ENCODE measurements at regions not wholly inside any gene's neighbourhood (a gene's known extent, or its start where the extent isn't known, plus 50 kb on each side); places are given as distances from the start of the nearest gene placed in this dataset.

GRCh38 chr14:104309657-104310369, 171.4 kb downstream of the KIF26A start:
- Histone ChIP-seq H3K4me1 (replicated peaks in 1 of 2) (peaks cover 0 to 11% of the 10 kb centered on the region in 2 donors), H3K27ac (no peak overlapping the region), H3K4me3 (no peak overlapping the region)
- no peak for ATAC-seq (replicated peaks in 6 of 8)
- in situ Hi-C loops (cut with MboI; ENCODE audit: low pct_unique_long_range_greater_than_20kb in 2 of 9, low sequenced_read_pairs in 9 of 9, unreplicated experiment in 9 of 9) = no loop called here
- WGBS, 10 experiments = 16 to 60% (median 42%) methylated on average over 1 to 3 of the region's 8 CpGs; no CpG with 5 or more reads in 6 of the 10 experiments

GRCh38 chr14:104311358-104311757, 173.0 kb downstream of the KIF26A start:
- no peak for ATAC-seq (replicated peaks in 6 of 8)
- 0 to 68% (median 43%) methylated on average over 1 to 4 of the region's 4 CpGs; no CpG with 5 or more reads in 1 of the 10 experiments for whole genome bisulfite sequencing, 10 experiments

DNA sequence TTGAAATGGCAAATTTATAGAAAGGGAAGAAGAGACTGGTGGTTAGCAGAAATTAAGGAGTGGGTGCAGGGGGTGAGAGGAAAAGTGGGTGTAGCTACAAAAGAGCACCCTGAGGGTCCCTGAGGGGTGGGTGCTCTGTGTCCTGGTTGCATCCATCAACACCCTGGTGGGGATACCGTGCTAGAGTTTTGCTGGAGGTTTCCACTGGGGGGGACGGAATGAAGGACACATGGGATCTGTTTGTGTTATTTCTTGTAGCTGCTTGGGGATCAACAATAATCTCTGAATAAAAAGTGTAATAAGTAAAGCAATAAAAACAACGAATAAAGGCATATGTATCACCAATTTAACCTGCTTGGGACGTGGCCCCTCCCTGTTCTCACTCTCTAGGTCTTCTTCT, 175.3 kb downstream of the KIF26A start:
- H3K27ac ChIP-seq = no peak overlapping the region
- in situ Hi-C loops (cut with MboI; ENCODE audit: low pct_unique_long_range_greater_than_20kb in 2 of 9, low sequenced_read_pairs in 9 of 9, unreplicated experiment in 9 of 9) = no loop called here
- 0 to 100% (median 73%) methylated on average over 1 to 3 of the region's 4 CpGs; no CpG with 5 or more reads in 5 of the 10 experiments for WGBS, 10 experiments

More at GRCh38 chr14:104311358-104311757, 173.0 kb downstream of the KIF26A start:
- H3K27ac ChIP-seq = no peak overlapping the region
- in situ Hi-C loops (cut with MboI; ENCODE audit: low pct_unique_long_range_greater_than_20kb in 2 of 9, low sequenced_read_pairs in 9 of 9, unreplicated experiment in 9 of 9) = no loop called here
- no peak overlapping the region for H3K4me3 ChIP-seq
- H3K4me1 ChIP-seq (replicated peaks in 1 of 2) = peaks cover 0 to 7% of the 10 kb centered on the region in 2 donors

DNA sequence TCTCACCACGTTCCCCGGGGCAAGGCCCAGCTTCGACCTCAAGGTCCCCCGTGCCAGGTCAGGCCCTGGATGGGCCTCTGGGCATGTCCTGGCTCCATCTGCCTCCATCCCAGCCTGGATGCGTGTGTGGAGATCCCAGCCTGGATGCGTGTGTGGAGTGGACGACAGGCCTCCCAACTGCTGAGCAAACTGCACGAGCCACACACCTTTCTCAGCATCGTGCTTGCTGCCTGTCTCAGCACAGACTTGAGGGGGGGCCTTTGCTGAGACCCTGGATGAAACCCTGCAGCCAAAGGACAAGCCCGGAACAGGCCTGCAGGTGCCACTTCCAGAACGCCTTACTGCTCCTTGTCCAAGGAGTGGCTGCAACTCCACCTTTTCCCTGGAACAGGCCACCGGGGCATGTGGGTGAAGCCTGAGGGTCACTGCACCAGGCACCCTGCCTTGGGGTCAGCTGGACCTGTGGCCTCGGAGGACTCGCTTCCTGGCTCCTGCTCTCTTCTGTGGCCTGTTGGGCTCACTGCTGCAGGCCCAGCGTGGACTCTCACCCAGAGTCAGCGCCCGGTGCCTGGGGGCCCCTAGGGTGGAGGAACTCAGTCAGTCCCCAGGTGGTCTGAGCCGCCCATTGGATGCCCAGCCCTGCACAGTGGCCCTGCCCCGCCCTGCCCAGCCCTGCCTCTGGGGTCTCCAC, 176.0 kb downstream of the KIF26A start:
- no peak for ATAC-seq (replicated peaks in 6 of 8)

More for the DNA sequence above, 175.3 kb downstream of the KIF26A start:
- Histone ChIP-seq H3K4me3 (no peak overlapping the region), H3K4me1 (replicated peaks in 1 of 2) (peaks cover 0 to 2% of the 10 kb centered on the region in 2 donors)
- no peak for ATAC-seq (replicated peaks in 6 of 8)

GRCh38 chr14:104315169-104315568, 176.8 kb downstream of the KIF26A start:
- ATAC-seq (replicated peaks in 6 of 8) = no peak

More for the DNA sequence above, 176.0 kb downstream of the KIF26A start:
- H3K4me1 ChIP-seq (replicated peaks in 1 of 2) = peaks cover 0 to 2% of the 10 kb centered on the region in 2 donors
- no peak overlapping the region for H3K4me3 ChIP-seq
- 33 to 93% (median 60%) methylated on average over 1 to 5 of the region's 19 CpGs; no CpG with 5 or more reads in 5 of the 10 experiments for WGBS, 10 experiments
- no peak overlapping the region for H3K27ac ChIP-seq
- in situ Hi-C loops (cut with MboI; ENCODE audit: low pct_unique_long_range_greater_than_20kb in 2 of 9, low sequenced_read_pairs in 9 of 9, unreplicated experiment in 9 of 9) = no loop called here

GRCh38 chr14:104315625-104316024, 177.2 kb downstream of the KIF26A start:
- in situ Hi-C loops (cut with MboI; ENCODE audit: low pct_unique_long_range_greater_than_20kb in 2 of 9, low sequenced_read_pairs in 9 of 9, unreplicated experiment in 9 of 9) = no loop called here
- no peak overlapping the region for H3K4me3 ChIP-seq
- no peak overlapping the region for H3K27ac ChIP-seq
- H3K4me1 ChIP-seq (replicated peaks in 1 of 2) = peaks cover 4 to 13% of the 10 kb centered on the region in 2 donors
- ATAC-seq (replicated peaks in 6 of 8) = no peak
- WGBS, 10 experiments = 20 to 60% methylated on average over 1 of the region's 2 CpGs; no CpG with 5 or more reads in 8 of the 10 experiments

More at GRCh38 chr14:104315169-104315568, 176.8 kb downstream of the KIF26A start:
- Histone ChIP-seq H3K4me3 (no peak overlapping the region), H3K27ac (no peak overlapping the region), H3K4me1 (replicated peaks in 1 of 2) (peaks cover 2 to 8% of the 10 kb centered on the region in 2 donors)
- in situ Hi-C loops (cut with MboI; ENCODE audit: low pct_unique_long_range_greater_than_20kb in 2 of 9, low sequenced_read_pairs in 9 of 9, unreplicated experiment in 9 of 9) = no loop called here
- 27 to 86% (median 46%) methylated on average over 1 to 10 of the region's 14 CpGs; no CpG with 5 or more reads in 2 of the 10 experiments for WGBS, 10 experiments

DNA sequence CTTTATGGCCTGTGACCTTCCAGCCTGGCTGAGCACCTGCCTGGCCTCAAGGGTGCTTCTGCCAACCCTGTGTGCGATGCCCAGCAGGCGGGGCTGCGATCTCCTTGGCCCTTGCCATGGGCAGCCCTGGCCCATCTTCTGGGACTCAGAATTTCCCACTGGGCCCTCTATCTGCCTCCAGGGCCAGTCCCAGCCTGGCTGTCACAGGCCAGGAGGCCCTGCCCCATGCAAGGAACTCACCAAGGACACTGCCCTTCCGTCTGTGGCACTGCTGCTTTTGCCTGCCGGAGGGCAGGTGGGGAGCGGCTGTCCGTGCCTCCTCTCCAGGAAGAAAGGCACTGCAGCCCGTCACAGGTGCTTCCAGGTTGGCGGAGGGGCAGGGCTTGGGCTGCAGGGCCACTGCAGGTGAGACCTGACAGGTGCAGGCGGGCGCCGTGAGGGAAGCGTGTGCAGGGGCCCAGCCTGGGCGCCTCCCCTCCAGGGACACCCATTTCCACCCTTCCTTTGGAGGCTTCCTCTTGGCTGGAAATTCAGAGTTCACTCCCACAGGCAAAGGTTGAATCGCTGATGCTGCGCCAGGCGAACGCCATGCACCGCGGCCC, 177.8 kb downstream of the KIF26A start:
- Histone ChIP-seq H3K4me3 (no peak overlapping the region), H3K4me1 (replicated peaks in 1 of 2) (peaks cover 8 to 19% of the 10 kb centered on the region in 2 donors), H3K27ac (no peak overlapping the region)
- in situ Hi-C loops (cut with MboI; ENCODE audit: low pct_unique_long_range_greater_than_20kb in 2 of 9, low sequenced_read_pairs in 9 of 9, unreplicated experiment in 9 of 9) = no loop called here
- no peak for ATAC-seq (replicated peaks in 6 of 8)
- 94 to 100% (median 94%) methylated on average over 5 to 7 of the region's 20 CpGs; no CpG with 5 or more reads in 7 of the 10 experiments for WGBS, 10 experiments

DNA sequence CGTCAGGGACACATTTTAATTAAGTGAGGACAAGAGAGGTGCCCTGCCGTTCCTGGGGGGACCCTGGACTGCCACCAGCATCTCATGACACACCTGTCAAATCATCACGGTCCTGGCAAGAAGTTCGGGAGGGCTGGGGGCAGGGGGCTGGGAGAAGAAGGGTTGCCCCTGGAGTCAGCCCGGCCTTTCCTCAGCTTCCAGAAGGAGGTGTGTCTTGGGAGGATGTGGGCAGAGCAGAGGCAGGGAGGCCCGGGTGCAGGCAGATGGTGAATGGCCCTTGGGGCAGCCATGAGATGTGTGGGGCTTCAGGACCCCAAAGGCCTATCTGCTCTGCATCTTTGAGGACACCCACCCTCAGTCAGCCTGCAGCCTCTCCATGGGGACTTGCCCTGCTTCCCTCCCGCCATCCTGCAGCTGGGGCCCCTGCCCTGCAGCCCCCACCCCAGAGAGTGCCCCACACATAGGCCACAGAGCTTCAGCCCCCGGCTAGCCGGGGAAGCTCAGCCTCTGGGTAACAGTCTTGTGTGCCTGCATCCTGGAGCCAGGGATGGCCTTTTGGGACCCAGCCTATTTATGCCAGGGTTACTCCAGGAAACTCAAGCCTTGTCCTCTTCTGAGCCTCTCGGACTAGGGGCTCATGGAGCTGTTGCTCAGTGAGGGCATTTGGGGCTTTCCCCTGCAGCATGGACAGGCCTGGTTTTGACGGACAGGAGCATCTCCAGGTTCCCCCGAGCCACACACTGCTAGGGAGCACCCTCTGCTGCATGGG, 178.5 kb downstream of the KIF26A start:
- no peak for ATAC-seq (replicated peaks in 6 of 8)
- Histone ChIP-seq H3K4me1 (replicated peaks in 1 of 2) (peaks cover 11 to 24% of the 10 kb centered on the region in 2 donors), H3K27ac (no peak overlapping the region), H3K4me3 (no peak overlapping the region)
- in situ Hi-C loops (cut with MboI; ENCODE audit: low pct_unique_long_range_greater_than_20kb in 2 of 9, low sequenced_read_pairs in 9 of 9, unreplicated experiment in 9 of 9) = no loop called here
- 75 to 94% methylated on average over 4 to 5 of the region's 12 CpGs; no CpG with 5 or more reads in 8 of the 10 experiments for WGBS, 10 experiments

DNA sequence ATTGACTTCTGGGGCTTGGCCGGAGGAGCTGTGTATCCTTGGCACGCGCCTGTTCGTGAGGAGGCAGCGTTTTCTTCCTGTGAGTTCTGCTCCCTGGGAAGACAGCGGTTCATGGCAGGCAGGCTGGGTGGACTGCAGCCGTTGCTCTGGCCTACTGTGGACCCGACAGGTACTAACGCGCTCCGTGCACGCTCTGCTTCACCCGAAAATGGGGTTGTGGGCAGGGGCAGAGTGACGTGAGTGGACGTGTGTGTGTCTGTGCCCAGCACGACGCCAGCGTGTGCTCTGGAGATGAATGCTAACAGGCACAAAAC, 179.1 kb downstream of the KIF26A start:
- no peak for ATAC-seq (replicated peaks in 6 of 8)
- H3K4me3 ChIP-seq = no peak overlapping the region
- peaks cover 12 to 25% of the 10 kb centered on the region in 2 donors for H3K4me1 ChIP-seq (replicated peaks in 1 of 2)
- in situ Hi-C loops (cut with MboI; ENCODE audit: low pct_unique_long_range_greater_than_20kb in 2 of 9, low sequenced_read_pairs in 9 of 9, unreplicated experiment in 9 of 9) = no loop called here
- no peak overlapping the region for H3K27ac ChIP-seq
- WGBS, 10 experiments = 20 to 92% (median 87%) methylated on average over 4 to 18 of the region's 18 CpGs; no CpG with 5 or more reads in 5 of the 10 experiments

DNA sequence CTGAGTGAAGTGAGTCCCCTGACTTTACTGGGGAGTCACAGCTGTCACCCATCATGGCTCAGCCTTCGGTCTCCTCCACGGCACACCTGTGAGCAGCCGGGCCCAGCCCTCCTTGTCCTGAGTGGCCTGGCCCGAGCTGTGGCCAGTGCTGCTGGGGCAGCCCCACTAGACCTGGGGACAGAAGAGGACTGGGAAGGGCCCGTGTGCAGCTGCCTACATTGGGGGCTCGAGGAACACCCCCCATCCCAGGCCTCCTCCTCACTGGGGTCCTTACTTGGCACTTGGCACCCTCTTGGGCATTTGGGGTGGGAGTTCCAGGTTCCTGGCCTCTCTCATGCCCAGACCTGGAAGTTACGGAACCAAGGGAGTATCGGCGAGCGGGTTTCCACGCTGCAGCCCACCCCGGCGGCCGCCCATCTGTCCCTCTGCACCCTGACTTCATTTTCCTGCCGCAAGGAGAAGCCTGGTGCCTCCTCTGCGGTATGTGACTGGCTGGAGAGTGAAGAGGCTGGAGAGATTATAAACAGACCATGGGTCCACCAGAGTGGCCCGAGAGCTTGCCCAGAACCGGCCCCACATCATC, 179.7 kb downstream of the KIF26A start:
- in situ Hi-C loops (cut with MboI; ENCODE audit: low pct_unique_long_range_greater_than_20kb in 2 of 9, low sequenced_read_pairs in 9 of 9, unreplicated experiment in 9 of 9) = no loop called here
- Histone ChIP-seq H3K4me1 (replicated peaks in 1 of 2) (peaks cover 18 to 32% of the 10 kb centered on the region in 2 donors), H3K4me3 (no peak overlapping the region), H3K27ac (no peak overlapping the region)
- WGBS, 10 experiments = 25 to 100% (median 88%) methylated on average over 2 to 8 of the region's 18 CpGs; no CpG with 5 or more reads in 5 of the 10 experiments
- no peak for ATAC-seq (replicated peaks in 6 of 8)

DNA sequence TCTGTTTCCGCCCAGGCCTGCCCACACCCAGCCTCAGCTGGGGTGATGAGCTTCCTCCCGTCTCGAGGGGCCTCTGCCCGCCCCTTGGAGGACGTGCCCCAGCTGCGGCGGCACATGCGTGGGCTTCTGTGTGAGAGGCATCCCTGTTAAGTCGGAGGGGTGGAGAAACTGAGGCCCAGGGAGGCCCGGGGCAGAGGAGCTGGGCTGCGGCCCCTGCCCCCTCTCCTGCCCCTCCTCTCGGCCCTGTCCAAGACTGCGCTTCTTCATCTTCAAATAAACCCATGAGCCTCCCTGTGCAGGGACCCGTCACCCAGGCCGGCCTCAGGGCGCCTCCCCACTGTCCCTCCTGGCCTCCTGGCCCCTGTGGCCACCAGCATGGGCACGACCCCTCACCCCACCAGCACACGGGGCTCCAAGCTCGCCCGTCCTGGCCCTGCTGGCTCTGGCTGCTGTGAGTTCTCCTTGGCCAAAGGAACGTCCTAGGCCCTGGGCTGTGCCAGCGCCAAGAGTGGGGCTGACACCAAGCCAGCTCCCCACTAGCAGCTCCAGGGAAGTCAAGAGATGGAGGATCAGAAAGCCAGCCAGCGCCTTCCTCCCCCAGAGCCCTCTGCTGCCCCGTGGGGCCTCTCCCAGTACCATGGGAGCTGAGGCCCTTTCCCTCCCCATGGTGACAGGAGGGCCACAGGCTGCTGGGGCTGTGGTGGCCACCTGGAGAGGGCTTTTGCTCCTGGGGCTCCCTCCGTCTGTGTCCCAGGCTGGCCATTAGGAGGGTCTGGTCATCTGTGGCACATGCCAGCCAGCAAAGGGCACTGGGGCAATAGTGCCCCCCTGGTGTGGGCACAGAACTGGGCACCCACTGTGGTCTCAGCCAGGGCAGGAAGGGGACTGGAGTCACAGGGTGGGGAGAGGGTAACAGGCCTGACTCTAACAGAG, 180.4 kb downstream of the KIF26A start:
- 0 to 81% (median 59%) methylated on average over 1 to 3 of the region's 25 CpGs; no CpG with 5 or more reads in 6 of the 10 experiments for WGBS, 10 experiments
- ATAC-seq (replicated peaks in 6 of 8) = no peak
- in situ Hi-C loops (cut with MboI; ENCODE audit: low pct_unique_long_range_greater_than_20kb in 2 of 9, low sequenced_read_pairs in 9 of 9, unreplicated experiment in 9 of 9) = no loop called here

More for the DNA sequence above, 180.4 kb downstream of the KIF26A start:
- Histone ChIP-seq H3K4me3 (no peak overlapping the region), H3K4me1 (replicated peaks in 1 of 2) (peaks cover 18 to 35% of the 10 kb centered on the region in 2 donors), H3K27ac (no peak overlapping the region)

Data from motor neuron (in vitro differentiated cells).